ENCODE measurements at regions not wholly inside any gene's neighbourhood (a gene's known extent, or its start where the extent isn't known, plus 50 kb on each side); places are given as distances from the start of the nearest gene placed in this dataset.
"Not testable (repeated sequence)": the region's sequence is repeated elsewhere in the genome, so short reads cannot be mapped to it uniquely, and the experiment has no call there.

- H3K4me1 ChIP-seq (ENCODE audit: low read depth), result no peaks in the 10 kb centered on the region
- no peaks in the 10 kb centered on the region for H3K27me3 ChIP-seq
- no peaks in the 10 kb centered on the region for H3K9me3 ChIP-seq (ENCODE audit: low read depth)
- no peak for DNase-seq (ENCODE audit: low read depth in 1 of 2, low spot score in 1 of 2)
- no peaks in the 10 kb centered on the region for H3K36me3 ChIP-seq
- H3K4me3 ChIP-seq, result no peak overlapping the region
- no peak overlapping the region for H3K27ac ChIP-seq
- no peak for TF ChIP-seq CTCF (IDR thresholded peaks at IDR 0.05; ENCODE audit: low read depth, low read length)
Measured at GRCh38 chr2:20113004-20113796, 61.8 kb upstream of the LAPTM4A start.

GRCh38 chr2:20112361-20112760 lies 60.9 kb upstream of the LAPTM4A start:
- not testable (repeated sequence) for H3K9me3 ChIP-seq (ENCODE audit: low read depth); H3K27me3 ChIP-seq; H3K4me3 ChIP-seq; H3K36me3 ChIP-seq; H3K4me1 ChIP-seq (ENCODE audit: low read depth); DNase-seq (ENCODE audit: low read depth in 1 of 2, low spot score in 1 of 2); H3K27ac ChIP-seq

GRCh38 chr2:20111311-20112131 lies 60.1 kb upstream of the LAPTM4A start:
- TF ChIP-seq CTCF (IDR thresholded peaks at IDR 0.05; ENCODE audit: low read depth, low read length), result no peak
- Histone ChIP-seq H3K27ac (no peak overlapping the region), H3K4me1 (ENCODE audit: low read depth) (no peaks in the 10 kb centered on the region), H3K4me3 (no peak overlapping the region), H3K27me3 (no peaks in the 10 kb centered on the region), H3K9me3 (ENCODE audit: low read depth) (no peaks in the 10 kb centered on the region), H3K36me3 (no peaks in the 10 kb centered on the region)
- no peak for DNase-seq (ENCODE audit: low read depth in 1 of 2, low spot score in 1 of 2)

GRCh38 chr2:20110876-20111275 lies 59.4 kb upstream of the LAPTM4A start:
- no peaks in the 10 kb centered on the region for H3K36me3 ChIP-seq
- no peak overlapping the region for H3K27ac ChIP-seq
- no peak for DNase-seq (ENCODE audit: low read depth in 1 of 2, low spot score in 1 of 2)
- H3K27me3 ChIP-seq, result no peaks in the 10 kb centered on the region
- TF ChIP-seq CTCF (IDR thresholded peaks at IDR 0.05; ENCODE audit: low read depth, low read length), result no peak
- H3K9me3 ChIP-seq (ENCODE audit: low read depth), result no peaks in the 10 kb centered on the region
- no peak overlapping the region for H3K4me3 ChIP-seq
- H3K4me1 ChIP-seq (ENCODE audit: low read depth), result no peaks in the 10 kb centered on the region

GRCh38 chr2:20110383-20110782 lies 59.0 kb upstream of the LAPTM4A start:
- no peak overlapping the region for H3K27ac ChIP-seq
- no peaks in the 10 kb centered on the region for H3K9me3 ChIP-seq (ENCODE audit: low read depth)
- TF ChIP-seq CTCF (IDR thresholded peaks at IDR 0.05; ENCODE audit: low read depth, low read length), result no peak
- no peaks in the 10 kb centered on the region for H3K4me1 ChIP-seq (ENCODE audit: low read depth)
- no peaks in the 10 kb centered on the region for H3K36me3 ChIP-seq
- no peak for DNase-seq (ENCODE audit: low read depth in 1 of 2, low spot score in 1 of 2)
- H3K27me3 ChIP-seq, result no peaks in the 10 kb centered on the region
- H3K4me3 ChIP-seq, result no peak overlapping the region
